ENCODE measurements at regions not wholly inside any gene's neighbourhood (a gene's known extent, or its start where the extent isn't known, plus 50 kb on each side); places are given as distances from the start of the nearest gene placed in this dataset.

GRCh38 chr9:86767373-86767772, 179.9 kb downstream of the GAS1 start:
- no peak for TF ChIP-seq CTCF (IDR thresholded peaks at IDR 0.05; ENCODE audit: insufficient read depth, low read depth, low read length)
- TF ChIP-seq EZH2 (IDR thresholded peaks at IDR 0.05; ENCODE audit: insufficient read depth, low read length): no peak

All from astrocyte (in vitro differentiated cells and primary cell).